Nephron (organoid): ENCODE measurements at regions not wholly inside any gene's neighbourhood (a gene's known extent, or its start where the extent isn't known, plus 50 kb on each side); places are given as distances from the start of the nearest gene placed in this dataset.
A peak's percentile ranks its signal among the peaks of the same experiment; 100 is the strongest.

Source experiments
- H3K27ac Mint-ChIP-seq, 3 experiments: 2 replicates each; pipeline ENCODE4 v1.8.0; 2020; ENCODE audit warnings: mixed read lengths in 3 of 3, mild to moderate bottlenecking in 2 of 3, moderate library complexity in 1 of 3
- H3K27me3 Mint-ChIP-seq: 2 replicates; pipeline ENCODE4 v1.8.0; 2021; ENCODE audit warnings: low read depth, mild to moderate bottlenecking, moderate library complexity, mixed read lengths
- H3K36me3 Mint-ChIP-seq: 2 replicates; pipeline ENCODE4 v1.8.0; 2020; ENCODE audit warnings: low read depth, mixed read lengths
- H3K4me1 Mint-ChIP-seq: 2 replicates; pipeline ENCODE4 v1.8.0; 2020; ENCODE audit warnings: mixed read lengths
- H3K4me3 Mint-ChIP-seq, 3 experiments: 2 replicates each; pipeline ENCODE4 v1.8.0; 2020; ENCODE audit warnings: mild to moderate bottlenecking in 3 of 3, mixed read lengths in 3 of 3, moderate library complexity in 2 of 3
- H3K9me3 Mint-ChIP-seq: 2 replicates; pipeline ENCODE4 v1.8.0; 2020; ENCODE audit warnings: mixed read lengths
- CTCF ChIP-seq, 3 experiments: fragments of 200-600 bp; sonication (generic); IDR thresholded peaks; one replicate each; pipeline ENCODE4 v1.5.0; 2021; ENCODE audit warnings: antibody characterized with exemption in 3 of 3; ENCODE audit not compliant: unreplicated experiment in 3 of 3

DNA sequence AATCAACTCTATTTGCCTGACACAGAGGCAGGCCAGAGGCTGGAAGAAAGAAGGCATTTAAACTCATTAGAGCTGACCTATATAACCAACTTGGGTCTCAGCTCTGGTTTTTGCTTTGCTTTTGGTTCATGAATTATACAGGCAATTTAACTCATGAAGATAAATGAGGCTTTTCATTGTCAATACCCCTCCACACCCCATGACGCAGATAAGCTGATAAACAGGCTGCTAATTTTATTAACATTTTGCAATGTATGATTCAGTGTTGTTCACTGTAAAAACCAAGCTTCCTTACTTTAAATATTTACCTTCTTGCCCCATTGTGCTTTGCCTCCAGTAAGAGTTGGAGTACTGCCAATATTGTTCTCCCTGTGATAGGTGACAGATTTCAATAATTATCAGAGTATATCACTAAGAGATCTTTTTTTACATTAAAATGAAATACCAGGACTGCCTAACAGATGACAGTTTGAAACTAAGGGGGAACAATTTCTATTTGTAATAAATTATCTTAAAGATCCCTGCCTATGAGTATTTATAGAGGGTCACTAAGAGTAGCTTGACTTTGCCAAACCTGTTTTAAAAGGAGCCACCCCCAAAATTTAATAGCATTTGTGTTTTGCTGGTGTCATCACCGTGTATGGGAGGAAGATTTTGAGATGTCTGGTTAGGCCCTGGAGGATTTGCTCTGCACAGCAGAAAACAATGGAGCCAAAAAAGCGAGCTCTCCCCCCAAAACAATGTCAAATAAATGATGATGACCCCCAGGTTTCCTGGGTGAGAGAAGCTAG lies 472.7 kb upstream of the NBEA start:
- H3K4me3 Mint-ChIP-seq, result no peak overlapping the region
- H3K27me3 Mint-ChIP-seq, result no peaks in the 10 kb centered on the region

DNA sequence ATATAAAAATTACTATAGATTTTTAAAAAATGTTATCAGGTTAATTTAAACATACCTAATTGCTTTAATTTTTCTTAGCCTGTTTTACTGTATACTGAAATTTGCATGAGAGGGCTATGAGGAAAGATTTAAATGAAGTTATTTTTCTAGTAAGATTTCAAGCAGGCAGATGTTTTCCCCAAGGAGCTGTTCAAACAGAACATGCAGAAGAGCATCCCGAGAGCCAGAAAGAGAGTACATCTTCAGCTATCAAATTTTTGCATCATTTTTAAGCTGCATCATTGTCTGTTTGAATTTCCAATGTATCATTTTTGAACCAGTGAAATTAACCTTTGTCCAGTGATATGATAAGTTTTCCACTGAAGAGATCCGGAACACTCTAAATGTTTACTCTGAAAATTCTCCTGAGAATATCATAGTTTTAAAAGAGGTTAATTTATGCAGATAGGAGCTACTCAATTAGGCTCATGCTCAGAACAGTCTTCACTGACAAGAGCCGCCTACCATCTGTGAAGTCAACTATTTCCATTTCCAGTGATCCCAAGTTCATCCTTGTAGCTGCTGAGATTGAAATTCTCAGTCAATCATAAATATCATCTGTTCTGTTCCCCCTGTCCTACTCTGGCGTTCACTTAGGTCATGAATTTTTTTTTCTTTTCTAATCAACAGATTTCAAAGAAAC lies 467.7 kb upstream of the NBEA start:
- peak overlapping the region in 1 of 3 experiments; percentile 30 for H3K27ac Mint-ChIP-seq
- no peaks in the 10 kb centered on the region for H3K36me3 Mint-ChIP-seq
- TF ChIP-seq CTCF (IDR thresholded peaks at IDR 0.05; ENCODE audit: unreplicated experiment in 3 of 3), result no peak
- H3K4me1 Mint-ChIP-seq, result peaks cover 21% of the 10 kb centered on the region
- no peak overlapping the region for H3K4me3 Mint-ChIP-seq
- H3K9me3 Mint-ChIP-seq, result peaks cover 3% of the 10 kb centered on the region
- H3K27me3 Mint-ChIP-seq, result no peaks in the 10 kb centered on the region

More for the DNA sequence above, 472.7 kb upstream of the NBEA start:
- TF ChIP-seq CTCF (IDR thresholded peaks at IDR 0.05; ENCODE audit: unreplicated experiment in 3 of 3), result no peak
- no peaks in the 10 kb centered on the region for H3K9me3 Mint-ChIP-seq
- H3K36me3 Mint-ChIP-seq, result no peaks in the 10 kb centered on the region
- H3K27ac Mint-ChIP-seq, result peak overlapping the region in 1 of 3 experiments; percentile 11
- peaks cover 38% of the 10 kb centered on the region for H3K4me1 Mint-ChIP-seq

- Mint-ChIP-seq H3K4me3 (no peak overlapping the region), H3K4me1 (peaks cover 14% of the 10 kb centered on the region), H3K27me3 (no peaks in the 10 kb centered on the region), H3K36me3 (no peaks in the 10 kb centered on the region), H3K27ac (no peak overlapping the region), H3K9me3 (peaks cover 3% of the 10 kb centered on the region)
- no peak for TF ChIP-seq CTCF (IDR thresholded peaks at IDR 0.05; ENCODE audit: unreplicated experiment in 3 of 3)
These were observed 463.7 kb upstream of the NBEA start for GRCh38 chr13:34478376-34478775.

- no peaks in the 10 kb centered on the region for H3K4me1 Mint-ChIP-seq
- H3K9me3 Mint-ChIP-seq, result no peaks in the 10 kb centered on the region
- H3K36me3 Mint-ChIP-seq, result no peaks in the 10 kb centered on the region
- TF ChIP-seq CTCF (IDR thresholded peaks at IDR 0.05; ENCODE audit: unreplicated experiment in 3 of 3), result no peak
- H3K27me3 Mint-ChIP-seq, result no peaks in the 10 kb centered on the region
- H3K27ac Mint-ChIP-seq, result no peak overlapping the region
- H3K4me3 Mint-ChIP-seq, result no peak overlapping the region
These were observed 440.1 kb upstream of the NBEA start for GRCh38 chr13:34502011-34502410.

DNA sequence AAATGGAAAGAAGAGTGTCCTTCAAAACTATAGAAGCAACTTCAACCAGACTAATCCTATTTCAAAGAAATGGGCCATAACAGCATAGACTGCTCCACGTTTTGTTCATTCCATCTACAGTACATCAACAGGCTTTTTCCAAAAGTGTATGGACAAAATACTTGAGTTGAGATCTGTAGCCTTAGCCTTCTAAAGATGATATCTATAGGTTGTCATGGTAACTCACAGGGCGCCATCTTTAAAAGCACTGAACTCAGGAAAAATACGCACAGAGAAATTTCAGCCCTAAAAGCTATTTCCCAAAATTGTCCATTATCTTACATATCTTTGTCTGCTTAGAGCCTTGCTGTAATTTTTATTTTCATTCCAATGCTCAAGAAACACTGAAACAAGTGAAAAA lies 439.4 kb upstream of the NBEA start:
- Mint-ChIP-seq H3K4me3 (no peak overlapping the region), H3K9me3 (no peaks in the 10 kb centered on the region), H3K4me1 (no peaks in the 10 kb centered on the region), H3K36me3 (no peaks in the 10 kb centered on the region), H3K27ac (no peak overlapping the region), H3K27me3 (no peaks in the 10 kb centered on the region)
- TF ChIP-seq CTCF (IDR thresholded peaks at IDR 0.05; ENCODE audit: unreplicated experiment in 3 of 3), result no peak
